Mesenchymal stem cell (in vitro differentiated cells and primary cell): ENCODE measurements at regions not wholly inside any gene's neighbourhood (a gene's known extent, or its start where the extent isn't known, plus 50 kb on each side); places are given as distances from the start of the nearest gene placed in this dataset.

Experiments used
- DNase-seq: peaks from one replicate; pipeline ENCODE4 v3.0.0-alpha.2; 2013
- H2AFZ ChIP-seq: one replicate; pipeline ENCODE4 v1.6.1; 2013; ENCODE audit warnings: low read depth, mild to moderate bottlenecking, control low read depth, inconsistent platforms, low read length, moderate library complexity
- H2AK5ac ChIP-seq: 2 replicates; pipeline ENCODE4 v1.6.1; 2013; ENCODE audit warnings: low read length, moderate library complexity, mild to moderate bottlenecking, inconsistent platforms; ENCODE audit not compliant: severe bottlenecking
- H2BK120ac ChIP-seq: one replicate; pipeline ENCODE4 v1.6.1; 2013; ENCODE audit warnings: low read depth, mild to moderate bottlenecking, inconsistent platforms, low read length, moderate library complexity
- H2BK12ac ChIP-seq, 2 experiments: one replicate each; pipeline ENCODE4 v1.6.1; 2013; ENCODE audit warnings: inconsistent platforms in 2 of 2, low read length in 2 of 2, mild to moderate bottlenecking in 2 of 2, moderate library complexity in 2 of 2, control low read depth in 1 of 2
- H2BK15ac ChIP-seq: one replicate; pipeline ENCODE4 v1.6.1; 2013; ENCODE audit warnings: mild to moderate bottlenecking, low read depth, inconsistent platforms; ENCODE audit not compliant: poor library complexity, severe bottlenecking
- H2BK5ac ChIP-seq: 2 replicates; pipeline ENCODE4 v1.6.1; 2013; ENCODE audit warnings: low read depth, mild to moderate bottlenecking, low read length, control low read depth, inconsistent platforms; ENCODE audit not compliant: poor library complexity, severe bottlenecking
- H3K14ac ChIP-seq, 2 experiments: one replicate each; pipeline ENCODE4 v1.6.1; 2013; ENCODE audit warnings: inconsistent platforms in 2 of 2, low read length in 2 of 2, control low read depth in 1 of 2, mild to moderate bottlenecking in 1 of 2, moderate library complexity in 1 of 2
- H3K18ac ChIP-seq, 2 experiments: one replicate each; pipeline ENCODE4 v1.6.1; 2013; ENCODE audit warnings: inconsistent platforms in 2 of 2, low read length in 2 of 2, control low read depth in 1 of 2, low read depth in 1 of 2, mild to moderate bottlenecking in 1 of 2
- H3K23ac ChIP-seq, 2 experiments: one replicate each; pipeline ENCODE4 v1.6.1; 2013; ENCODE audit warnings: inconsistent platforms in 2 of 2, low read length in 2 of 2, mild to moderate bottlenecking in 2 of 2, moderate library complexity in 2 of 2, control low read depth in 1 of 2
- H3K27ac ChIP-seq: 2 replicates; pipeline ENCODE4 v1.5.1; 2013; ENCODE audit warnings: mild to moderate bottlenecking, moderate library complexity, low read length, control low read depth, inconsistent platforms; ENCODE audit not compliant: poor library complexity, severe bottlenecking
- H3K27me3 ChIP-seq, 2 experiments: 2 replicates each; pipeline versions ENCODE4 v1.6.1 to v1.7.0; 2013; ENCODE audit warnings: low read length in 2 of 2, mild to moderate bottlenecking in 2 of 2, moderate library complexity in 2 of 2, control low read depth in 1 of 2, inconsistent platforms in 1 of 2; ENCODE audit not compliant: control insufficient read depth in 1 of 2, insufficient read depth in 1 of 2
- H3K36me3 ChIP-seq, 2 experiments: 2 replicates each; pipeline versions ENCODE4 v1.6.1 to v1.7.0; 2013; ENCODE audit warnings: low read length in 2 of 2, control low read depth in 1 of 2, inconsistent platforms in 1 of 2, low read depth in 1 of 2, mild to moderate bottlenecking in 1 of 2; ENCODE audit not compliant: insufficient read depth in 2 of 2, control insufficient read depth in 1 of 2
- H3K4ac ChIP-seq, 2 experiments: one replicate each; pipeline ENCODE4 v1.6.1; 2013; ENCODE audit warnings: inconsistent platforms in 2 of 2, low read length in 2 of 2, mild to moderate bottlenecking in 2 of 2, moderate library complexity in 2 of 2, control low read depth in 1 of 2, low read depth in 1 of 2
- H3K4me1 ChIP-seq: 2 replicates; pipeline ENCODE4 v1.6.1; 2013; ENCODE audit warnings: low read depth, low read length, control low read depth; ENCODE audit not compliant: control insufficient read depth, insufficient read depth
- H3K4me2 ChIP-seq: 2 replicates; pipeline ENCODE4 v1.6.1; 2013; ENCODE audit warnings: low read length, mild to moderate bottlenecking, inconsistent platforms; ENCODE audit not compliant: poor library complexity, severe bottlenecking
- H3K4me3 ChIP-seq, 2 experiments: 2 replicates each; pipeline versions ENCODE4 v1.5.1 to v1.7.0; 2013; ENCODE audit warnings: low read length in 2 of 2, mild to moderate bottlenecking in 2 of 2, control low read depth in 1 of 2, low read depth in 1 of 2; ENCODE audit not compliant: insufficient read depth in 1 of 2
- H3K79me1 ChIP-seq: replicated peaks from 2 replicates; pipeline ENCODE4 v1.6.1; 2013; ENCODE audit warnings: mild to moderate bottlenecking, control low read depth, low read length, inconsistent platforms; ENCODE audit not compliant: poor library complexity, severe bottlenecking
- H3K9ac ChIP-seq: 2 replicates; pipeline ENCODE4 v1.7.0; 2013; ENCODE audit warnings: mild to moderate bottlenecking, low read length, moderate library complexity
- H3K9me3 ChIP-seq: 2 replicates; pipeline ENCODE4 v1.7.0; 2013; ENCODE audit warnings: mild to moderate bottlenecking, low read length; ENCODE audit not compliant: control insufficient read depth
- H4K8ac ChIP-seq: one replicate; pipeline ENCODE4 v1.6.1; 2013; ENCODE audit warnings: inconsistent platforms, mild to moderate bottlenecking, low read length, moderate library complexity
- H4K91ac ChIP-seq: one replicate; pipeline ENCODE4 v1.6.1; 2013; ENCODE audit warnings: mild to moderate bottlenecking, low read length, inconsistent platforms
- WGBS: methylation state at CpG from one replicate; pipeline ENCODE4 v1.1.7; 2013; ENCODE audit warnings: mixed read lengths; 5-methylcytosine and 5-hydroxymethylcytosine counted together

DNA sequence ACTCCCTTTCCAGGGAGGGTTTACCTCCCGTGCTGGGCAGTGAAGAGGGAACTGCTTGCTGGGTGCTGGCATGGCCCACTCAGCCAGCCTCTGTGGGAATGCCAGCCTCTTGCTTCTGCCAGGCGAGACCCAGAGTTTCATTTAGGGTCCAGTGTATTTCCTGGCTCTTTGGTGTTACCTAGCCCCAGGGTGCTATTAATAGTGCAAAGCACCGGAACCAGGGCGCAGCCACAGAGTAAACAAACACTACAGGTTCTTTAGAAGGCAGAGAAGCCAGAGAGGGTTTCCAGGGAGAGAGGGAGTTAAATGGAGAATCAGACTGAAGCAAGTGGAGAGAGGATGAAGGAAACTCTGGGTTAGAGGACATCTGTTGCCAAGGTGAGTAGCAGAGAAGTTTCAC, 74.9 kb upstream of the SPATA13 start:
- Histone ChIP-seq H3K9me3 (no peaks in the 10 kb centered on the region), H3K23ac (no peak overlapping the region), H3K36me3 (no peaks in the 10 kb centered on the region), H3K4ac (no peak overlapping the region), H2BK5ac (no peak overlapping the region), H3K79me1 (no peaks in the 10 kb centered on the region), H2BK120ac (no peak overlapping the region), H3K18ac (no peak overlapping the region), H4K91ac (no peak overlapping the region), H3K4me1 (peaks cover 11% of the 10 kb centered on the region), H3K27me3 (peaks cover 16 to 21% of the 10 kb centered on the region in 2 experiments), H4K8ac (no peak overlapping the region), H2AK5ac (no peak overlapping the region), H3K14ac (no peak overlapping the region), H2BK15ac (no peak overlapping the region), H3K27ac (no peak overlapping the region), H3K4me3 (no peak overlapping the region), H2BK12ac (no peak overlapping the region), H3K9ac (no peak overlapping the region), H2AFZ (no peak overlapping the region), H3K4me2 (no peak overlapping the region)
- DNase-seq = no peak
- WGBS = 81% methylated on average over 4 of the region's 4 CpGs

- Histone ChIP-seq H3K9me3 (no peaks in the 10 kb centered on the region), H4K91ac (no peak overlapping the region), H2AK5ac (no peak overlapping the region), H3K18ac (no peak overlapping the region), H3K14ac (no peak overlapping the region), H3K79me1 (no peaks in the 10 kb centered on the region), H3K4me2 (no peak overlapping the region), H3K27ac (no peak overlapping the region), H3K4me1 (peaks cover 11% of the 10 kb centered on the region), H2BK15ac (no peak overlapping the region), H4K8ac (no peak overlapping the region), H3K4ac (no peak overlapping the region), H2BK12ac (peak overlapping the region in 1 of 2 experiments; percentile 43), H3K9ac (no peak overlapping the region), H2AFZ (peak overlapping the region; percentile 46), H3K23ac (no peak overlapping the region), H2BK120ac (no peak overlapping the region), H3K27me3 (peaks cover 16 to 21% of the 10 kb centered on the region in 2 experiments), H2BK5ac (no peak overlapping the region), H3K4me3 (no peak overlapping the region), H3K36me3 (no peaks in the 10 kb centered on the region)
- WGBS = 83% methylated on average over 6 of the region's 6 CpGs
- no peak for DNase-seq
These were observed 73.9 kb upstream of the SPATA13 start for GRCh38 chr13:24086642-24087041.

DNA sequence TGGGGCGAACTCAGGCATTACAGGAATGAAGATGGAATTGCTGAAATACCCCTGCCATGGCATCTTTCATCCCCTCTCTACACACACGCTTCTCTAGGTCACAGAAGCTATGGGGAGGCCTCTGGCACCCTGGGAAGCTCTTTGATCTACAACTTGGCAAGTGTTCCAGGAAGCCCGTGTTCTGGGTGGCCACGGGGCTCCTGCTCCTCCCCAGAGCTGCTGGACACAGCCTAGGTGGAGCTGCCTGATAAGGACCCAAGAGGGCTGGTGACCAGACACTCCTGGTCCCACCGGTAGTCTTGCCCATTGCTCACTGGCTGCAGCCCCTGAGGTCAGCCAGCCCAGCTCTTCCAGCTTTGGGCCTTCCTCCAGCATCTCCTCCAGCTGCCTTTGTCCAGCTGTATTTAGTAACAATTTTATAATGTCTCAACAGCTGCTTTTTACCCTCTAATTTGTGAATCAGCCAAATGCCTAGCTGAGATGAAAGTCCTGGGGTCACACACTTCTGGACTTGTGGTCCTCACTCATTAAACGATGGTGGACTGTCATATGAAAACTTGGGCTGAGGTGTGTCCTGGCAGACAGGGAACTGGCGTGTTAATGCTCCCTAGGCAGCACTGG, 72.8 kb upstream of the SPATA13 start:
- no peak overlapping the region for H3K4me2 ChIP-seq
- H3K18ac ChIP-seq = no peak overlapping the region
- no peak overlapping the region for H4K91ac ChIP-seq
- no peak overlapping the region for H3K4ac ChIP-seq
- H3K4me1 ChIP-seq = peaks cover 11% of the 10 kb centered on the region
- H3K27ac ChIP-seq = no peak overlapping the region
- peaks cover 16 to 21% of the 10 kb centered on the region in 2 experiments for H3K27me3 ChIP-seq
- no peak overlapping the region for H3K9ac ChIP-seq
- H4K8ac ChIP-seq = no peak overlapping the region
- H3K36me3 ChIP-seq = no peaks in the 10 kb centered on the region
- no peak overlapping the region for H2BK120ac ChIP-seq
- H2BK5ac ChIP-seq = no peak overlapping the region
- no peaks in the 10 kb centered on the region for H3K9me3 ChIP-seq
- no peak overlapping the region for H2BK12ac ChIP-seq
- H3K23ac ChIP-seq = no peak overlapping the region
- no peak overlapping the region for H2AFZ ChIP-seq
- H3K79me1 ChIP-seq = no peaks in the 10 kb centered on the region
- no peak overlapping the region for H2BK15ac ChIP-seq
- 71% methylated on average over 7 of the region's 7 CpGs for WGBS
- H3K14ac ChIP-seq = peak overlapping the region in 1 of 2 experiments; percentile 74
- H3K4me3 ChIP-seq = no peak overlapping the region
- no peak for DNase-seq
- peak overlapping the region; percentile 5 for H2AK5ac ChIP-seq

GRCh38 chr13:24090049-24090448, 70.5 kb upstream of the SPATA13 start:
- Histone ChIP-seq H2AK5ac (no peak overlapping the region), H3K18ac (no peak overlapping the region), H4K8ac (peak overlapping the region; percentile 61), H3K4me1 (peaks cover 11% of the 10 kb centered on the region), H3K79me1 (no peaks in the 10 kb centered on the region), H3K9ac (no peak overlapping the region), H3K9me3 (no peaks in the 10 kb centered on the region), H3K4me2 (no peak overlapping the region), H3K4ac (no peak overlapping the region), H2BK5ac (no peak overlapping the region), H3K23ac (no peak overlapping the region), H4K91ac (no peak overlapping the region), H2BK12ac (no peak overlapping the region), H2BK120ac (no peak overlapping the region), H2BK15ac (no peak overlapping the region), H3K36me3 (no peaks in the 10 kb centered on the region), H3K14ac (no peak overlapping the region), H3K4me3 (no peak overlapping the region), H3K27ac (no peak overlapping the region), H2AFZ (no peak overlapping the region), H3K27me3 (peaks cover 12 to 18% of the 10 kb centered on the region in 2 experiments)
- WGBS = 99% methylated on average over 1 of the region's 1 CpG
- no peak for DNase-seq
